Loucy (cell line): ENCODE measurements at regions not wholly inside any gene's neighbourhood (a gene's known extent, or its start where the extent isn't known, plus 50 kb on each side); places are given as distances from the start of the nearest gene placed in this dataset.

Source experiments
- H2AFZ ChIP-seq: fragments of 200-600 bp; sonication (generic); 2 replicates; pipeline ENCODE4 v1.6.0; 2016; ENCODE audit warnings: antibody characterized with exemption, mild to moderate bottlenecking, low read length, moderate library complexity
- H3F3A ChIP-seq: fragments of 200-600 bp; 2 replicates; pipeline ENCODE4 v1.6.0; 2016; ENCODE audit warnings: antibody characterized with exemption, low read depth, mild to moderate bottlenecking
- H3K27me3 ChIP-seq: fragments of 200-600 bp; sonication (generic); 2 replicates; pipeline ENCODE4 v1.6.1; 2014; ENCODE audit warnings: low read length, mild to moderate bottlenecking; ENCODE audit not compliant: insufficient read depth, poor library complexity, severe bottlenecking
- H3K36me3 ChIP-seq: fragments of 200-600 bp; sonication (generic); 2 replicates; pipeline ENCODE4 v1.6.1; 2016; ENCODE audit warnings: low read length; ENCODE audit not compliant: insufficient read depth
- H3K4me1 ChIP-seq: fragments of 200-600 bp; sonication (generic); 2 replicates; pipeline ENCODE4 v1.5.1; 2014; ENCODE audit warnings: low read length, mild to moderate bottlenecking; ENCODE audit not compliant: insufficient read depth, poor library complexity, severe bottlenecking
- H3K4me2 ChIP-seq: fragments of 200-600 bp; sonication (generic); 2 replicates; pipeline ENCODE4 v1.6.0; 2014; ENCODE audit warnings: antibody characterized with exemption, low read length, low read depth, mild to moderate bottlenecking; ENCODE audit not compliant: poor library complexity, severe bottlenecking
- H3K4me3 ChIP-seq: fragments of 200-600 bp; sonication (generic); 2 replicates; pipeline ENCODE4 v1.5.1; 2014; ENCODE audit warnings: low read length, mild to moderate bottlenecking, mixed read lengths; ENCODE audit not compliant: poor library complexity, severe bottlenecking
- H3K79me2 ChIP-seq: fragments of 200-600 bp; sonication (generic); 2 replicates; pipeline ENCODE4 v1.6.1; 2014; ENCODE audit warnings: low read length; ENCODE audit not compliant: insufficient read depth
- H3K9ac ChIP-seq: fragments of 200-600 bp; sonication (generic); 2 replicates; pipeline ENCODE4 v1.6.0; 2014; ENCODE audit warnings: mild to moderate bottlenecking, low read depth, low read length, moderate library complexity; ENCODE audit not compliant: poor library complexity, severe bottlenecking
- H3K9me2 ChIP-seq: fragments of 200-600 bp; sonication (generic); replicated peaks from 2 replicates; pipeline ENCODE4 v1.6.1; 2016; ENCODE audit warnings: low read depth, low read length, mixed read lengths
- H3K9me3 ChIP-seq: fragments of 200-600 bp; sonication (generic); 2 replicates; pipeline ENCODE4 v1.6.1; 2014; ENCODE audit warnings: mild to moderate bottlenecking, antibody characterized with exemption, low read length, low read depth; ENCODE audit not compliant: insufficient read depth
- H4K20me1 ChIP-seq: fragments of 200-600 bp; sonication (generic); 2 replicates; pipeline ENCODE4 v1.6.0; 2014; ENCODE audit warnings: antibody characterized with exemption, low read length, mild to moderate bottlenecking; ENCODE audit not compliant: insufficient read depth, poor library complexity, severe bottlenecking
- CTCF ChIP-seq: fragments of 200-600 bp; sonication (generic); conservative IDR thresholded peaks from 2 replicates; pipeline ENCODE4 v1.5.1; 2014; ENCODE audit warnings: mild to moderate bottlenecking, antibody characterized with exemption, low read length
- EZH2phosphoT487 ChIP-seq: fragments of 200-600 bp; IDR thresholded peaks from 2 replicates; pipeline ENCODE4 v1.6.1; 2018; ENCODE audit warnings: antibody characterized with exemption, mild to moderate bottlenecking, moderate library complexity, borderline replicate concordance

GRCh38 chr19:29442910-29443309 is 82.9 kb upstream of the VSTM2B start:
- H3K27me3 ChIP-seq = no peaks in the 10 kb centered on the region
- H3K9ac ChIP-seq = no peak overlapping the region
- no peak for TF ChIP-seq CTCF
- TF ChIP-seq EZH2phosphoT487 = no peak
- H3K4me2 ChIP-seq = no peak overlapping the region
- no peaks in the 10 kb centered on the region for H3K36me3 ChIP-seq
- no peak overlapping the region for H3K4me3 ChIP-seq
- H3K4me1 ChIP-seq = no peaks in the 10 kb centered on the region
- H3K9me2 ChIP-seq = no peaks in the 10 kb centered on the region
- H2AFZ ChIP-seq = no peak overlapping the region
- no peaks in the 10 kb centered on the region for H3F3A ChIP-seq
- H4K20me1 ChIP-seq = no peaks in the 10 kb centered on the region
- peaks cover 3% of the 10 kb centered on the region; the same call in 1 of the 2 replicates for H3K9me3 ChIP-seq
- no peaks in the 10 kb centered on the region for H3K79me2 ChIP-seq

GRCh38 chr19:29445246-29445645 is 80.5 kb upstream of the VSTM2B start:
- no peaks in the 10 kb centered on the region for H4K20me1 ChIP-seq
- peaks cover 3% of the 10 kb centered on the region; the same call in 1 of the 2 replicates for H3K9me3 ChIP-seq
- no peaks in the 10 kb centered on the region for H3K79me2 ChIP-seq
- no peak overlapping the region for H3K4me3 ChIP-seq
- H3K4me1 ChIP-seq = no peaks in the 10 kb centered on the region
- H2AFZ ChIP-seq = no peak overlapping the region
- no peak overlapping the region for H3K4me2 ChIP-seq
- no peak overlapping the region for H3K9ac ChIP-seq
- no peaks in the 10 kb centered on the region for H3F3A ChIP-seq
- TF ChIP-seq CTCF = no peak
- no peak for TF ChIP-seq EZH2phosphoT487
- no peaks in the 10 kb centered on the region for H3K36me3 ChIP-seq
- no peaks in the 10 kb centered on the region for H3K9me2 ChIP-seq
- no peaks in the 10 kb centered on the region for H3K27me3 ChIP-seq

- no peak overlapping the region for H2AFZ ChIP-seq
- no peak overlapping the region for H3K4me3 ChIP-seq
- H3K79me2 ChIP-seq = no peaks in the 10 kb centered on the region
- no peak overlapping the region for H3K9ac ChIP-seq
- H3K27me3 ChIP-seq = no peaks in the 10 kb centered on the region
- H3K4me2 ChIP-seq = no peak overlapping the region
- no peaks in the 10 kb centered on the region for H3K36me3 ChIP-seq
- H3K4me1 ChIP-seq = no peaks in the 10 kb centered on the region
- no peaks in the 10 kb centered on the region for H3K9me2 ChIP-seq
- no peak for TF ChIP-seq CTCF
- TF ChIP-seq EZH2phosphoT487 = no peak
- H3K9me3 ChIP-seq = peaks cover 3% of the 10 kb centered on the region; the same call in 1 of the 2 replicates
- H3F3A ChIP-seq = no peaks in the 10 kb centered on the region
- H4K20me1 ChIP-seq = no peaks in the 10 kb centered on the region
These were observed 79.4 kb upstream of the VSTM2B start for GRCh38 chr19:29446361-29446760.
